Testis (tissue), 2 donors: ENCODE measurements at regions not wholly inside any gene's neighbourhood (a gene's known extent, or its start where the extent isn't known, plus 50 kb on each side); places are given as distances from the start of the nearest gene placed in this dataset.

Source experiments
- CTCF ChIP-seq, 3 experiments: fragments of 450-650 bp in 2 of 3; fragments of 200-600 bp in 1 of 3; sonication (generic) in 1 of 3; IDR thresholded peaks; one replicate each; pipeline ENCODE4 v1.5.1; 2016 to 2019; ENCODE audit warnings: antibody characterized with exemption in 3 of 3, mild to moderate bottlenecking in 2 of 3, moderate library complexity in 1 of 3
- POLR2A ChIP-seq: fragments of 450-650 bp; IDR thresholded peaks from one replicate; pipeline ENCODE4 v1.6.1; 2017; ENCODE audit warnings: antibody characterized with exemption, mild to moderate bottlenecking, moderate library complexity

- TF ChIP-seq CTCF (IDR thresholded peaks at IDR 0.05) (no peak), POLR2A (no peak)
Measured at GRCh38 chr1:29547300-29547699, 311.0 kb downstream of the PTPRU start.
